ENCODE measurements at regions not wholly inside any gene's neighbourhood (a gene's known extent, or its start where the extent isn't known, plus 50 kb on each side); places are given as distances from the start of the nearest gene placed in this dataset.

DNA sequence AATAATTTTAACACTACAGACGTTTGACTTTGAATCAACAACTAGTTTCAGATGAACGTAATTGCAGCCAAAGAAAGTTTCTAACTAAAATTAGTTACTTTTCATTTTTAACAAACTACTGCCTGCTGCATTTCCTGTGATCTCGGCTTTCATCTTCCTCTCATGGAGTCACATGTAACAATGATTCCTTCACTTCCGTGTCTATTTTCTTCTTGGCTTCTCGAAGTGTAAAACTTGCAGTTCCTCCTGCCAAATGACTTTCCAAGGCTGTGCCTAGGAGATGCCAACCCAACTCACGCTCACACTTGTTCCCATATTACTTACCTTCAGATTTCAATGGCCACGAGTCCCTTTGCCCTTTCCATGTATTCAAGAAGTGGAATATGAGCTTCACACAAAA is 1406.3 kb upstream of the CELF4 start:
- TF ChIP-seq, protein P1, sequence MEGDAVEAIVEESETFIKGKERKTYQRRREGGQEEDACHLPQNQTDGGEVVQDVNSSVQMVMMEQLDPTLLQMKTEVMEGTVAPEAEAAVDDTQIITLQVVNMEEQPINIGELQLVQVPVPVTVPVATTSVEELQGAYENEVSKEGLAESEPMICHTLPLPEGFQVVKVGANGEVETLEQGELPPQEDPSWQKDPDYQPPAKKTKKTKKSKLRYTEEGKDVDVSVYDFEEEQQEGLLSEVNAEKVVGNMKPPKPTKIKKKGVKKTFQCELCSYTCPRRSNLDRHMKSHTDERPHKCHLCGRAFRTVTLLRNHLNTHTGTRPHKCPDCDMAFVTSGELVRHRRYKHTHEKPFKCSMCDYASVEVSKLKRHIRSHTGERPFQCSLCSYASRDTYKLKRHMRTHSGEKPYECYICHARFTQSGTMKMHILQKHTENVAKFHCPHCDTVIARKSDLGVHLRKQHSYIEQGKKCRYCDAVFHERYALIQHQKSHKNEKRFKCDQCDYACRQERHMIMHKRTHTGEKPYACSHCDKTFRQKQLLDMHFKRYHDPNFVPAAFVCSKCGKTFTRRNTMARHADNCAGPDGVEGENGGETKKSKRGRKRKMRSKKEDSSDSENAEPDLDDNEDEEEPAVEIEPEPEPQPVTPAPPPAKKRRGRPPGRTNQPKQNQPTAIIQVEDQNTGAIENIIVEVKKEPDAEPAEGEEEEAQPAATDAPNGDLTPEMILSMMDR (IDR thresholded peaks at IDR 0.05) = no peak
- TF ChIP-seq EZH2phosphoT487 (IDR thresholded peaks at IDR 0.05) (no peak), EZH2 (IDR thresholded peaks at IDR 0.05) (no peak)
